ENCODE measurements at regions not wholly inside any gene's neighbourhood (a gene's known extent, or its start where the extent isn't known, plus 50 kb on each side); places are given as distances from the start of the nearest gene placed in this dataset.

DNA sequence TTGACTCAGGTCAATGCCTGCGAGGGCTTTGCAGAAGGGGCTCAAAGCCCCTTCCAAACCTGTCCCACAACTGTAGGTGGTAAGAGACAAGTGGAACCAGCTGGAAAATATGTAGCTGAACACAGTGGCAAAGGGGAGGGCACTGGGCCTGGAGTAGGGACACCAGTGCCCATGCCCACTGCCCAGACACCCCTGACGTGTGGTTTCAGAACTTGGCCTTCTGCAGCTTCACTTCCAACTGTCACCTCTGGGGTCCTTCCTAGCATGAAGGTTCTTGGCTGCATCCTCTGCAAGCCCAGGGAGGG lies 233.1 kb upstream of the IRX1 start:
- peak; percentile 28 for DNase-seq (ENCODE audit: low spot score)

DNA sequence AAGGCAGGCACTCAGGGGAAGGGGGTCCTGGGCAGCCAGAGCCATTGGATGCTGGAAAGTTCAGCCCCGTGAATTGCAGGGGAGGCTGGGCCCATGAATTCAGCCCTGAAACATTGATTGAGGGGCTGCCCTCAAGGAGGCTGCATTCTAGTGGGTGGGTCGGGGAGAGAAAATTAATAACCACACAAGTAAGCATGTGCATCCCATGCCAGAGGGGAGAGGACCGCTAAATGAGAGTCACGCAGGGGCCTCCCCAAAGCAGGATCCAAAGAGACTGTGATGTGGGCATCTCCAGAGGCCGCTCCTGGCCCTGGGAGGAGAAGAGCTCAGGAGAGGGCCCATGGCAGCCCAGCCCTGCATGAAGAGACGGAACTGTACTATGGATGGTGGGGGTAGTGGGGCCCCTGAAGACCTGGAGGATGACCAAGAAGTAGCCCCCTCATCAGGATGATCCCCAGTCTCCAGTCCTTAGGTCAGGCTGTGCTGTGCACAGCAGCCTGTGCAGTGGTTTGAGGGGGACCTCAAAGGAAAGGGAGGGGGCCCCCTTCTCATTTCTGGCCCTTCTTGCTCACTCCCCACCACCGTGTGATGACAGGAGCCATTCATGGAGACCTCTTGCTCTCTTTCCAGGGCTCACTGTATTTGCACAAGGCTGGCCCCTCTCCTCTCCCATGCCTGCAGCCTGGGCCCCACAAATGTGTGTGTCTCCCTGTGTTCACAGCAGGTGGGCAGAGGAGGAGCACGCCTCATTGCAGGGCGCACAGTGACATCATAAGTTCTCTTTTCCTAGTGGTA lies 233.6 kb upstream of the IRX1 start:
- peak; percentile 24 for DNase-seq (ENCODE audit: low spot score)

- DNase-seq (ENCODE audit: low spot score): peak; percentile 36
These were observed 236.0 kb upstream of the IRX1 start for GRCh38 chr5:3359642-3360041.

GRCh38 chr5:3357291-3357690 lies 238.3 kb upstream of the IRX1 start:
- DNase-seq (ENCODE audit: low spot score): peak; percentile 9

DNA sequence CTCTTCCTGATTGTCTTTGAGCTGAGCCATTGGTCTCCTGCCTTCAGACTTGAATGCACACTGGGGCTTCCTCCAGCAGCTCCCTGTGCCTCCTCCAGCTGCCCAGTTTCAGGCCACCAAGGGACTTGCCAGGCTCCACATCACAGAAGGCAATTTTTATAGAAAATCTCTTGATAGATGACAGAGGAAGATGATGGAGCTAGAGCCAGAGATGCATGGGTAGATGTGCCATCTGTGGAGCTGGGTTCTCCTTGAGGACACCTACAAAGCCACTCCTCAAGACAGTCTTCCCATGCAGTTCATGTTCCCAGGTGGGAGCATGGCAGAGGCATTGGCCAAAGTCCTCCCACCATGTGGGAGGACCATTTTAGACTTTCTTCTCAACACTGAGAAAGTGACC lies 239.6 kb upstream of the IRX1 start:
- no peak for DNase-seq (ENCODE audit: low spot score)

DNA sequence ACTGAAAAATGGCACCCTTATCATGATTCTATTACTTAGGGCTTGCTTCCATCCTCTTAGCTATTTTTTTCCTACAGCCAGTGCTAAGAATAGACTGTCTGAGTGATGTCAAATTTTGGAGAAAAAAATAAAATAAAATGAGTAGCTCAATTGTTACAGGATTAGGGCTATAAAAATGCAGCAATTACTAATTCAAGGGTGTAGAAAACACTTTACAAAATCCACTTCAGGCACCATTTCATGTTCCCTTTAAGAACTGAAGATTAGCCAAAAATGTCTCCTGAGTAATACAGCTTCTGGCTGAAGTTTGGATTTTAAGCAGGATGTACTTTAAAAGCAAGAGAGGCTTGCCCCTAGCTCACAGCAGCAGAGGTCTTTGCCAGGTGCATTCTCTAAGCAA lies 240.5 kb upstream of the IRX1 start:
- no peak for DNase-seq (ENCODE audit: low spot score)

DNA sequence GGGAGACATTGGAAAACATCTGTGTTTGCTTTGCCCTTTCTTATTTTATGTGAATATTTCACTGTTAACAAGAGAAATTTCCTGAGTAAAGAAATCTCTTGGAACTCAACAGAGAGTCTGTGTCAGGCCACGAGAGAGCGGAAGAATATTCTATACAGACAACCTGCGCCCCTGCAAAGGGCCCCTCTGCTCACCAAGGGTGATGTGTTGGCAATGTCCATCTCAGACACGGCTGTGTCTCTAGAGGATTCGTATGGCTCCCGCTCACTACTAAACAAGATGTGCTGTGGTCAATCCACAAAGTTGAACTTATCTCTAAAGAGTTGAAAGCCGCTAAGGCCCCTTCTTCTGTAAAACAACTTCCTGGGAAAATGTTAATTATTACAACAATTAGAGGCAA lies 241.0 kb upstream of the IRX1 start:
- no peak for DNase-seq (ENCODE audit: low spot score)

DNA sequence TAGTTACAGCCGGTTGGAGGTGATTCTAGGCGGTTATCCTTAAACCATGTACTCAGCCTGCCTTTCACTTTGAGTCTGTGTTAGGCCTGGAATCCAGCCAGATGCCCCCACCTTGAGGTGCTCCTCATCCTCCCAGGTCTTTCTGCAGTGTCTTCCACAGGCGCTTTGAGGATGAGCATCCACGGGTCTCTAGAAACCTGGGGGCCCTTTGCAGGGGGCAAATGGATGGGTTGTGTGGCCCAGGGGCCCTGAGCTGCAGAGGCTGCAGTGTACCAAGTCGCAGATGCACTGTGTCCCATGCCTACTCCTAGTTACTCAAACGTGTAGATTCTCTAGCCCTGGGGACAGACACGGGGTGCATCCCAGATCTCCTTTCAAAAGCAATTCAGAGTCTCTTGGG lies 242.1 kb upstream of the IRX1 start:
- DNase-seq (ENCODE audit: low spot score): peak; percentile 26

GRCh38 chr5:3352711-3353110 lies 242.9 kb upstream of the IRX1 start:
- DNase-seq (ENCODE audit: low spot score): peak; percentile 22

DNA sequence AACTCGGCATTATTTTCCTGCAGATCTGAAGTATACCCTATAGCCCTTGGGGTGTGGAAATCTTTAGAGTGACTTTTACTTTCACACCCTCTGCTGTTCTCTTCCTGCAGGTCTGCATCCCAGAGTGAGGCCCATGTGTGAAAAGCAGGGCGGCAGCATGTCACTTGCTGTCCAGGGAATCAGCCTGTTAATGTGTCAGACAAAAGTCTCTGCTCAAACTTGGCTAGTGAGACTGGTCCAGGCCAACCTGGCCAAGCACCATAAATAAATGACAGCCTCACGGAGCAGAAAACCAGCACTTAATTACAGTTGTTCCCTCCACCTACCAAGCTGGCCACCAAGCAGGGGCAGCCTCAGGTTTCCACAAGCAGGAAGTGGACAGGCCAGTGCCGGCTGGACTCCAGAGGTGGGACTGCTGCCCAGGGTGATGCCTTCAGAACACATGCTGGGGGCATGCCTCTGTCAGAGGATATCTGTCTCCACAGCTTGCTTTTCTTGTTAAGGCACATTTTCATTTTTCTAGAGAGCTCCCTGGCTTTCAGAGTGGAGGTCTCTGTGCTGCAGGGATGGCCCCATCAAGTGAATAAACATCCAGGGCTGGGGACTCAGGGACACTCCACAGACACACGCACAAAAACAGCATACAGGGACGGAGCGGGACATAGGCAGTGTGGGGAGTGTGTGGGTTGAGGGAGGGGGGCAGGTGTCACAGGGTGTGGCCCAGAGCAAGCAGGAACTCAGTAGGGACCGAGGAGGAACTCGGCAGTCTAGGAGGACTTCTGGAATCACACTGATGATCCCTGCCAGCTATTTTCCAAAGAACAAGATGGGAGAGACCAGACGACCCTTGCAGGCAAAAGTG lies 243.8 kb upstream of the IRX1 start:
- peak; percentile 25 for DNase-seq (ENCODE audit: low spot score)

GRCh38 chr5:3350781-3351180 lies 244.9 kb upstream of the IRX1 start:
- DNase-seq (ENCODE audit: low spot score): peak; percentile 13

GRCh38 chr5:3349704-3350565 lies 245.7 kb upstream of the IRX1 start:
- DNase-seq (ENCODE audit: low spot score): peak; percentile 28

DNA sequence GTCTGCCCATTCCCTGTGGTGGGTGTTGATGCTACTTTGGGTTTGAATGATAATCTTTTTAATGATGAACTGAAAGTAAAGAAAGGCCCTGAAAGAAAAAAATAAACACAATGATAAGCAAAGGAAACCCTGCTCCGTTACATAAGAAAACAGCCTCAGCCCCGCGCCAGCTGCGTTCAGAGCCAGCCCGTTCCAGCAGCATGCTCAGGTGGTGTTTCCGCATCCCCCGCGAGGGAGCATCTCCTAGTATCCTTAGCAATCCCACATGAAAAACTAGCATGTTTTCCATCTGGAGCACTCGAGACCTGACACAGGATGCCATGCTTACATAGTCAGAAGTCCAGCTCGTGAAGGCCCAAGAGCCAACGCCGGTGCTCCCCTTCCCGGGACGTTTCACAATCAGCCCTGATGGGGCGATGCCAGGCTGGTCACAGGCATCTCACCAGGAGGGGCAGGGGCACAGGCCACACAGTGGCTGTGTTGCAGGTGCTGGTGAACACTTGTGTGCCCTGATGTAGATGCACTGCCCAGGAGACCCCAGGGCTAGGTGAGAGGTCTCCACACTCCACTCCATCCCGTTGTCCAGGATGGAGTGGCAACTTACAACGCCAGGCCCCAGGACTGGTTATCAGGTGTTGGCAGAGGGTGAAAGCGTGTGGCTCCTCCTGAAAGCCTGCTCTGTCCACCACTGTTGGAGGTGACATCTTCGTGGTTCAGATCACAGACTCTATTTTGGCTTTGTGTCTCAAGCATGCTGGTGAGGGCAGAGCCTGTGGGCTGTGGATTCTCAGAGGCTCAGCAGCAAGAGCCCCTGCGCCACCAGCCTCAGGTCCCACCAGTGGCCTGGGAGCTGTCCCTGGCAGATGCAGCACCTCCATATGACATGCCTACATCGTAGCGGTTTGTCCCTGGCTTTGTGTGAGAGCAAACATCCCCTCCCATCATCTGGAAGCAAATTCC lies 246.8 kb upstream of the IRX1 start:
- DNase-seq (ENCODE audit: low spot score): peak; percentile 29

DNA sequence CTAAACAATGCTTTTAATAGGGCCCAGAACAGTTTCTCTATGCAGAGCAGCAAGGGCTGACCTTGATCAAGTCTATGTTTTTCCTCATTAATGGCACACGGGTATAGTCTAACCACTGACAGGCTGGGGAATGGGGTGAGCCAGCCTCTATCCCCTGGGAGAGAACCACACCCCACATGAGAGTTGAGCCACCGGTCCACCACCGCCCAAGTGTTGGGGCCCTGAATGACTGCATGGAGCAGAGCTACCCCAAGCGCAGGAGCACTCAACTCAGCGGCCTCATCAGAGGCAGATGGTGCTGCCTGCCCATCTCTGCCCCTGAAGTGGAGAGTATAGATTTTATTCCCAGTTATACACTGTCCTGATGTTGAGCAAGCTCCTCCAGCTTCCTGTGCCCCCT lies 247.9 kb upstream of the IRX1 start:
- DNase-seq (ENCODE audit: low spot score): peak; percentile 17

DNA sequence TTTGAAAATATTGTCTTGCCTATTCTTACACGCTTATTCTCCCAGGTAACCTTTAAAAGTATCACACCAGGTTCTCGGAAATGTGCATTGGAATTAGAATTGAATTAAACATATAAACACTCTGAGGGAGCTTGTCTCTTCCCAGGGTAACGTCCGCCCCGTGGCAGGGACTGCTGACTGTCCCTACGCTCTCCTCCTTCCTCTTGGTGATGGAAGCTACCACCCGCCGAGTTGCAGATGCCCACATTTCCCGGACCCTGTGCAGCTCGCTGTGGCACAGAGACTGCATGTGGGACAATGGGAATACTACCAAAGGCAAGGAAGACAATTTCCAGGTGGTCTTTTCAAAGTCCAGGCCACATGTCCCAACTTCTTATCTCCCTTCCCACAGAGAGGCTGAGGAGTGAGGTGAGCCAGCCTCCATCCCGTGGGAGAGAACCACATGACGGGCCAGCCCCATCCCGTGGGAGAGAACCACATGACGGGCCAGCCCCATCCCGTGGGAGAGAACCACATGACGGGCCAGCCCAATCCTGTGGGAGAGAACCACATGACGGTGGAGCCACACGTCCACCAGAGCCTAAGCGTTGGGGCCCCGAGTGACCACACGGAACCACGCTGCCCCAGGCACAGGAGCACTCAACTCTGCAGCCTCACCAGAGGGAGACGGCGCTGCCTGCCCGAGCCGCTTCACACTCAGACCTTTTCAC lies 249.4 kb upstream of the IRX1 start:
- DNase-seq (ENCODE audit: low spot score): peak; percentile 18

DNA sequence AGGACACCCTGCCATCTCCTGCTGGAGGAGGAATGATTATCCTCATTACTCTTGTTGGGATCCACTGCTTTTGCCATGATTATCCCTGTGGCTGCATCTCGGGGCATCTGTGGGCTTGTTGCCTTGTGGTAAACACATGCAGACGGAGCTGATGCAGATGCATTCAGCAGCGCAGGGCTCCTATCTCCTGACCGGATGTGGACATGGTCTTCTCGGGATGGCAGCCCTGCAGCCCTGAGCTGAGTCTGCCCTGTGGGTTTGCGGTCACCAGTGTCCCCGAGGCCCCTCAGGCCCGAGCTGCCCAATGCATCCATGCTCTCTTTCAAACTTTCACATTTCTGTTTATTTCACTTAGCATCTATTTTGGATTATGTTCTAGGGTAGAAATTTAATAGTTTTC lies 250.4 kb upstream of the IRX1 start:
- DNase-seq (ENCODE audit: low spot score): no peak

DNA sequence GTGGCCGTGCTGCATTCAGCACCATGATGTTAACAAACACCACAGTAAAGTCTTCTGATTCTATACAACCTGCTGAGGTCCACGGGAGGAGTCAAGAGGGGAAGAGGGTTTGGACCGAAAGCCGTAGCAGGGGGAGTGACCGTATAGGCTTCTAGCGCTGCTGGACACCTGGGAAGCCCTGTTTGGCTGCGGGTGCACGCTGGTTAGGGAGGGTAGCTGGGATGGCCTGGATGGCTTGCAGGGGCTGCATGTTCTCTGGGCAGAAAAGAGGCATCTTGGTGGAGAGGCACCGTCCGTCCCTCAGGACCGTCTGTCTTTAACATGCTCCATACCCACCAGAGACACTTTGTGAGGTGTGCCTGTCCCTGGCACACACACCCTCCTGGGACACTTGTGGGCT lies 251.0 kb upstream of the IRX1 start:
- no peak for DNase-seq (ENCODE audit: low spot score)

- no peak for DNase-seq (ENCODE audit: low spot score)
These were observed 251.7 kb upstream of the IRX1 start for GRCh38 chr5:3343911-3344310.

GRCh38 chr5:3343211-3343610 lies 252.4 kb upstream of the IRX1 start:
- no peak for DNase-seq (ENCODE audit: low spot score)

DNA sequence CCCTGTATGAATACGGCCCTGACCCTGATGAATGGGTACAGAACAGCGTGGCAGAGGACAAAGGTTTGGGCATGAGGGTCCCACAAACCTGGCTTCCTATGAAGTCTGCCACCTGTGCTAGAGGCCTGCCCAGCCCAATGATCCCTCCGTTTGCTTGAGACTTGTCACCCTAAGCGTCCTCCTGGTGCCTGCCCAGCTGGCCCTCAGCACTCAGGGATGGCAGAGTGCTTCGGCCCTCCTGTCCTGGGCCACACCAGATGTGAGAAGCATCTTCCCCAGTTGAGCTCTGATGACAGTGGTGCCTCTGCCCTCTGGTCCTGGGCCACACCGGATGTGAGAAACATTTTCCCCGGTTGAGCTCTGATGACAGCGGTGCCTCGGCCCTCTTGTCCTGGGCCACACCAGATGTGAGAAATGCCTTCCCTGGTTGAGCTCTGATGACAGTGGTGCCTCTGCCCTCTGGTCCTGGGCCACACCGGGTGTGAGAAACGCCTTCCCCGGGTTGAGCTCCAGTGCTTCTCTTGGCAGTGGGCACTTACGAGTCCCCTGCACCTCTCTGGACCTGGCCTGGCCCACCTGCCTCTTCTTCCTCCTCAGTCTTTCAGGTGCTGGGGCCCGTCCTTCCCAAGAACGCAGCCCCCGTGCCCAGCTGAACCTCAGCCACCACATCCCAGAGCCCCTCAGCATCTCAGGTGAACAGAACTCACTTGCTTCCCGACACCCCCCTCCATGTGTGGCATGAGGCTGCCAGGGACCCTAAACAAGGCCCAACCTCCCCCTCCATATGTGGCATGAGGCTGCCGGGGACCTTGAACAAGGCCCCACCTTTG lies 253.1 kb upstream of the IRX1 start:
- DNase-seq (ENCODE audit: low spot score): no peak

Data from ecto neural progenitor cell (in vitro differentiated cells).